ENCODE measurements at regions not wholly inside any gene's neighbourhood (a gene's known extent, or its start where the extent isn't known, plus 50 kb on each side); places are given as distances from the start of the nearest gene placed in this dataset.
"Not testable (repeated sequence)": the region's sequence is repeated elsewhere in the genome, so short reads cannot be mapped to it uniquely, and the experiment has no call there.

- no peak for DNase-seq (ENCODE audit: low read depth)
Measured at GRCh38 chr16:61432421-61432820, 603.8 kb downstream of the CDH8 start.

GRCh38 chr16:61421111-61421510, 615.1 kb downstream of the CDH8 start:
- no peak for DNase-seq (ENCODE audit: low read depth)

GRCh38 chr16:61419791-61420190, 616.4 kb downstream of the CDH8 start:
- no peak for DNase-seq (ENCODE audit: low read depth)

- DNase-seq (ENCODE audit: low read depth): not testable (repeated sequence)
Measured at GRCh38 chr16:61418802-61419201, 617.4 kb downstream of the CDH8 start.

- no peak for DNase-seq (ENCODE audit: low read depth)
Measured at GRCh38 chr16:61415126-61415525, 621.1 kb downstream of the CDH8 start.

GRCh38 chr16:61413021-61413420, 623.2 kb downstream of the CDH8 start:
- DNase-seq (ENCODE audit: low read depth): no peak

GRCh38 chr16:61412562-61412961, 623.7 kb downstream of the CDH8 start:
- no peak for DNase-seq (ENCODE audit: low read depth)

GRCh38 chr16:61409604-61410003, 626.6 kb downstream of the CDH8 start:
- DNase-seq (ENCODE audit: low read depth): no peak

- DNase-seq (ENCODE audit: low read depth): no peak
Measured at GRCh38 chr16:61403386-61403785, 632.9 kb downstream of the CDH8 start.

- DNase-seq (ENCODE audit: low read depth): no peak
Measured at GRCh38 chr16:61391896-61392295, 644.3 kb downstream of the CDH8 start.

GRCh38 chr16:61390965-61391637, 645.1 kb downstream of the CDH8 start:
- no peak for DNase-seq (ENCODE audit: low read depth)

GRCh38 chr16:61385392-61386071, 650.7 kb downstream of the CDH8 start:
- DNase-seq (ENCODE audit: low read depth): no peak

GRCh38 chr16:61382435-61382834, 653.8 kb downstream of the CDH8 start:
- DNase-seq (ENCODE audit: low read depth): no peak

- DNase-seq (ENCODE audit: low read depth): no peak
Measured at GRCh38 chr16:61379311-61379710, 656.9 kb downstream of the CDH8 start.

- no peak for DNase-seq (ENCODE audit: low read depth)
Measured at GRCh38 chr16:61374071-61374470, 662.2 kb downstream of the CDH8 start.

GRCh38 chr16:61371881-61372280, 664.4 kb downstream of the CDH8 start:
- DNase-seq (ENCODE audit: low read depth): no peak

GRCh38 chr16:61371388-61371787, 664.9 kb downstream of the CDH8 start:
- no peak for DNase-seq (ENCODE audit: low read depth)

GRCh38 chr16:61370564-61370963, 665.7 kb downstream of the CDH8 start:
- DNase-seq (ENCODE audit: low read depth): no peak

GRCh38 chr16:61366006-61366405, 670.2 kb downstream of the CDH8 start:
- DNase-seq (ENCODE audit: low read depth): no peak

GRCh38 chr16:61364990-61365389, 671.2 kb downstream of the CDH8 start:
- DNase-seq (ENCODE audit: low read depth): no peak

- no peak for DNase-seq (ENCODE audit: low read depth)
Measured at GRCh38 chr16:61362585-61362984, 673.7 kb downstream of the CDH8 start.

GRCh38 chr16:61344791-61345190, 691.4 kb downstream of the CDH8 start:
- no peak for DNase-seq (ENCODE audit: low read depth)

- no peak for DNase-seq (ENCODE audit: low read depth)
Measured at GRCh38 chr16:61332461-61332860, 703.8 kb downstream of the CDH8 start.

GRCh38 chr16:61324044-61324443, 712.2 kb downstream of the CDH8 start:
- DNase-seq (ENCODE audit: low read depth): no peak

All from stromal cell of bone marrow (primary cell).